NCI-H2227 (cell line): ENCODE measurements at regions not wholly inside any gene's neighbourhood (a gene's known extent, or its start where the extent isn't known, plus 50 kb on each side); places are given as distances from the start of the nearest gene placed in this dataset.

Source experiments
- DNase-seq: peaks from one replicate; lab custom pipeline; 2025; ENCODE audit not compliant: unreplicated experiment; lab: John Stamatoyannopoulos, UW

- no peak for DNase-seq
Measured at GRCh38 chr13:40136896-40137295, 481.4 kb downstream of the COG6 start.

DNA sequence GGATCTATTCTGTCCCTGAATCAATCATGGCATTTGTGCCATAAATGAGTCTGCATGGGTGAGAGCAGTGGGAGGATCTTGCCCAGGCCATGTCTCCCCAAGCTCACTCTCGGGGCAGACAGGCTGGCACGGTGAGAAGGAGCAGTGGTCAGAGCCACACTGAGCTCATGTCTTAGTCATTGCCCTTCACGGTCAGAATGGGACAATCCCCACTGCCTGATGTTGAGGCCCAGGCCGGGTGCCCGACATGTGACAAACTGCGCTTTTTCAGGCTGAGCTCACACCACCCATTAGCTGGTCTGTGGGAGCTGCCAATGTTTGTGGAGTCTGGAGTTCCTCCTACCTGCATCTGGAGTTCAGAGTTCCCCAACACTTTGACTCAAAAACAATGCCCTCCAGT lies 481.9 kb downstream of the COG6 start:
- DNase-seq = no peak

DNA sequence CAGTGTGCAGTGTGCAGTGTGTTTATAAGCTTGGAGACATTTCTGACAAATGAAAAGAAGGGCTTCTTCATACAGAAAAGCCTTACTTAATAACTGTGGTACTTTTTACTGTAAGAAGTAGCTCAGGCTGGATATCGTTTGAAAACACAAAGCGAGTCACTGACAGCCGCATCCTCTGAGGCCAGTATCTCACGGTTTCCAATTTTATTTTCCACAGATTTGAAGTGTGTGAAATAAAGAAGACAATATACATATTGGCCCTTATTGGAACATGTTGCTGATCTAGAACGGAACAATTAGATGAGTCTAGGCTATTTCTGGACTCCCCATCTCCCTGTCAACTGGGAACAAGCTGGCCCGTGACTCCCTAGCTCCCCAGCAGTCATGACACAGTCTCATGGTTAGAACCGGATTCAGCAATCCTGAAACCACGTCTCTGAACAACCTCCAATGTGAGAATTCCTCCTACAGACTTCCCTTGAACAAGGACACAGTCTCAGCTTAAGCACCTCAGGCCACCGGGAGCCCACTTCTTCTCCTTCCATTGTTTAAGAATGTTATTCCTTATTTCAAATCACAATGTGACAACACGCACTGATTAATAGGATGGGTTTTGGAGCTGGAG lies 484.5 kb downstream of the COG6 start:
- DNase-seq = no peak

DNA sequence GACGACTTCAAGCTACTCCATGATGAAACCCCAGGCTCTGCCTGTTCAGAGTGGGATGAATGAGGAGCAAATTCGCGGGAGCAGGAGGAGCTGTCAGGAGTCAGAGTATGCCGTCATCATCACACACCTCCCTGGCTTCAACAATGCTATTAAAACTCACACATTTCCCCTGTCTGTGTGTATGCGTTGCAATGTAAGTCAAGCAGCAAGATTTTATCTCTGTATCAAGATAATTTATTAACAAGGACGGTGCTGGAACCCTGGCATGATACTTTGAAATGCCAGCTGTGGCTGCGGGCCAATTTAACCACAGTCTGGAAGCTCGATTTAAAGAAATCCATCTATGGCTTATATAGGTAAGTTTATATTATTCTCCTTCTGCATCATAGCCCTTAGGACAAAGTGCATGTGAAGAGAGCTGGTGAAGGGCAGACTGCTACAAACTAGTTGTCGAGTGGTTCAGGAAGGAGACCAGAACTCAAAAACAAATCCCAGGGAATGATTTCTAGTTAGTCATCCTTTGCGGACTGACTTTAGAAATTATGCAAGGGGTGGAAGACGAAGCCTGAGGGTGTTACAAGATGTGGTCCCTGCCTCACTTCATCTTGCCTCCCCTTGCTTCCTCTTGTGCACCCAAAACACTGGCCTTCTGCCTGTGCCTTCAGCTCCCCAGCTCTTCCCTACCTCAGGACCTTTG lies 486.5 kb downstream of the COG6 start:
- DNase-seq = no peak

GRCh38 chr13:40143106-40143505 lies 487.6 kb downstream of the COG6 start:
- no peak for DNase-seq

GRCh38 chr13:40143559-40143958 lies 488.1 kb downstream of the COG6 start:
- DNase-seq = no peak

GRCh38 chr13:40145139-40145538 lies 489.7 kb downstream of the COG6 start:
- DNase-seq = no peak

GRCh38 chr13:40146063-40146462 lies 490.6 kb downstream of the COG6 start:
- DNase-seq = no peak

DNA sequence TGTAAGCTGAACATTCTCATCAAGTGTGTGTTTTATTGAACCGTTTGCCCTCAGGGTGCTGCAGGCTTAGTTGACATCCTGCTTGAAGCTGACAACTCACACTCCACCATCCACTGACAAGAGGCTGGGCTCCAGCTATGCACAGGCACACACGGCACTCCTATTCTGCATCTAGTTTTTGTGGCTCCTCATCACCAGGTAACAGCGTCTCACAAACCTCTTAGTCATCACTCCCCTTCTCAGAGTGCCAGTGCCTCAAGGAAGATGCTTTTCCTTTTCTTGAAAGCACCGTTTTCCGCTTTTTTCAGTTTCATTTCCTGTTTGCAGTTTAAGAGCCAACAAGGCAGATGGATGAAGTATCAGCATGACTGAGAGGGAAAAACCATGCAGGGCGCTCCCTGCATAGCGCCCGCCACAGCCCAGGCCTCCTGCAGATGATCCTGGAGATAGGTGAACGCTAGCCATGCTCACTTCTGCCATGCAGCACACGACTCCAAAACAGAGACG lies 491.2 kb downstream of the COG6 start:
- DNase-seq = no peak

- no peak for DNase-seq
Measured at GRCh38 chr13:40148101-40148500, 492.6 kb downstream of the COG6 start.

- DNase-seq = no peak
Measured at GRCh38 chr13:40148742-40149141, 493.3 kb downstream of the COG6 start.

DNA sequence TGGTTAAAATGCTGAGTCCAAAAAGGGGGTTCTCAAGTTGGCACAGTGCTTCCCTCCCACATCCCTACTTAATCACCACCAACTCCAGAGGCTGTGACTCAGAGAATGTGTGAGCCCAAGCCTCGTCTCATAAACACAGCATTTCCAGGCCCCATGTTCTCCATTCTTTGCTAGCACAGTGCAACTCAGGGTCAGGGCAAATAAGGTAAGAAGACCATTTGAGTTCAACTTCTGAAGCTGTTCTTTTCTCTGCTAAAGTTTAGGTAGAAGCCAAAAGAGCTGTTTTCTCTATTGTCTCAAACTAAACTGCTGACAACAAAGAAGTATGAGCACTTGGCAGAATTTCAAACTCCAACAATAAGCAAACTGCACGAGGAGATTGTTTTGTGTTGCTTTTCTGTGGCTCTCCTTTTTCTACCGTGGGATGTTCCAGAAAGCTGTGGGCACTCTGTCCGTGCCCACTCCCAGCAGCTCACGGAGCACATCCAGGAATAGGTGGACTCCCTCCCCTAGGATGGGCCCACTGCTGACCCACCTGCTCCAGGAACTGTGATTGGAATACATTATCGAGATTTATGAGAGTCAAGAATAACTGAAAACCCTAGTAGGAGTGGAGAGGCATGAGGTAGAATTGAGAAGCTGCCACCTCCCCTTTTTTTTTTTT lies 494.3 kb downstream of the COG6 start:
- no peak for DNase-seq

- DNase-seq = no peak
Measured at GRCh38 chr13:40151673-40152072, 496.2 kb downstream of the COG6 start.

- no peak for DNase-seq
Measured at GRCh38 chr13:40152145-40152544, 496.7 kb downstream of the COG6 start.

DNA sequence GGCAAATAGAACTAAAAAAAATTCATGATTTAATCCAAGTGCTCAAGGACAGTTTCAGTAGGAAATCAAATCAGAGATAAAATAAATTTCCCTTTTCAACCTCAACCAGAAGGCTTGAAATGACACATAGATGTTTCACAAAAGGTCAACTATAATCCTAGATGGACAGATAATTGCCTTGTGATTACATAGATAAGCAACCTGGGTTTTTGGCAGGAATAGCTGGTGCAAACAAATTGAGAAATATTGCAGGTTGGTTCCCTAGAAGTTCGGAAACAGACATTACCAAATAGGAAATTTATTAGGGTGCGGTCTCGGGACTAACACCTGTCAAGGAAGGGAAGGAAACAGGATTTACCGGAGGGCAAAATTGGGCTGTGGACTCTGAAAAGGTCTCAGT lies 497.5 kb downstream of the COG6 start:
- no peak for DNase-seq

DNA sequence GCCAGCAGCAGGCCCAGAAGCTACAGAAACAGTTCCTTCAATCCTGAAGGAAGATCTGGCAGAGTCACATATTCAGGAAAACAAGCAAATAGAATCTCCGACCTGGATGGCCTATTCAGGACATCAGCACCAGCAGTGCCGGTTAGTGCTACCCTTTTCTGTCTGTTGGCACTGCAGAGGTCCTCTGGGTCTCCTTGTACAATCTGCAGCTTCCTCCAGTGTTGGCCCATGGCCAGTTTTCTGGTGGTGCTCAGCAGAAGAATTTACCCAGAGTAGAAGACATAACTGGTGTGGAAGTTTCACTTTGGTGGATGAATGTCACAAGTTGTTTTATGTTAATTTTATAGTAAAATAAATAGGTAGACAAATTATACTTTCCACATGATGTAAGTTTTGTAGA lies 498.1 kb downstream of the COG6 start:
- DNase-seq = no peak

DNA sequence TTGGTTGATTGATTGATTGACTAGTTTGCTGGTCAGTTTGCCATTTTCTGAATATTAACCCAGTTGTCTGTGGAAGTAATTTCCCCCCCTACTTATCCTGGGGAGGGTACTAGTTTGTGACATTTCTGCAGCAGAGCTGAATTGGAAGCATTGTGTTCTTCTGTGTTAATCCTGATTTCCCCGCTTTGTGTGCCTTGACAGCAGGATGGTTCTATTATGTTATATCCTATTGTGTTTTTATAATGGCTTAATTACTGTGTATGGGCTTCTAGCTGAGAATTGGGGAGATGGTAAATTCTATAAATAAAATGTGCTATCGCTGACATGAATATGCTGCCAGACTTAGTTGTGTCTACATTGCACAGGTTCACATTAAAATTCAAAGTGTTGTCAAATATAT lies 499.7 kb downstream of the COG6 start:
- no peak for DNase-seq

- DNase-seq = no peak
Measured at GRCh38 chr13:40158218-40158617, 502.8 kb downstream of the COG6 start.

DNA sequence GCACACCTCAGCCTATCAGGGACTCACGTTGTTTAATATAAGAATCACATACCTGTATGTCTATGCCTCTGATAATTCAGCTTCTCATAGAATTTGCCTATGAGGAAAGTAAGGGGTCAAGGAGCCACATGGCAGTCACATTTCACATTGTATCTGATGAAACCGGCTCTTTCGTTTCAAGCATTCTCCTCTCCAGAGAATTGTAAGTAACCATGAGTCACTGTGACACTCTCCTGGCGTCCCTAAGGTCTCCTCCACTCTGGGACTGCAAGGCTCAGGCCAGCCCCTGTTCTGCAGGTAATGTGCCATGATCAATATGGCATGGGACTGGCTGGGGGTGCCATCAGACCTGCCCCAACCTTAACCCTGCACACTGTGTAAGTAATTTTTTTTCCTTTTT lies 503.3 kb downstream of the COG6 start:
- no peak for DNase-seq

- no peak for DNase-seq
Measured at GRCh38 chr13:40159736-40160135, 504.3 kb downstream of the COG6 start.

DNA sequence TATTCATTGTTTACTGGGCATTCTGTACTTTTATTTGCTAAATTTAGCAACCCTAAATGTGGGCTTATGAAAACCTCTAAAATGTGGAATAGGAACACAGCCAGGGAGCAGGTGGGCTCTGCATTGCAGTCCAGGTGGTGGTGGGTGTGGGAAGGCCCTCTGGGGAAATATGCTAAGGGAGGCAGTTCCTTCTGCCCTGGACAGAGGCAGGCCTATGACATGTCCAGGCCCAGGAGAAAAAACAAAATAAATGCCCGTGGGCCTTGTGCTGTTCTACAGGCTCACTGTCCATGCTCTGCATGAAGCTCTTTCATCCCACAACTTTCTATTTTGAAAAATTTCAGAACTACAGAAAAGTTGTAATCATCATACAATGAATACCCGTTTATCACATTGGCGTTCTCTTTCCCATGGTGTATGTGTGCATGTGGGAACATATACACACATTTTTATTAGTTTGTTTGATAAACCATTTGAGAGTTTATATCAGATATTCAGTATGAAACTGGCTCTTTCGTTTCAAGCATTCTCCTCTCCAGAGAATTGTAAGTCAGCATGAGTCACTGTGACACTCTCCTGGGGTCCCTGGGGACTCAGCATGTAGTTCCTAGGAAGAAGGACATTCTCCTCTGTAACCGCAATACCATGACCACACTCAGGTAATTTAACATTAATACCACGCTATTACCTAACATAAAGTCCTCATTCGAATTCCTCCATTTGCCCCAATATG lies 505.3 kb downstream of the COG6 start:
- no peak for DNase-seq
